ENCODE measurements at regions not wholly inside any gene's neighbourhood (a gene's known extent, or its start where the extent isn't known, plus 50 kb on each side); places are given as distances from the start of the nearest gene placed in this dataset.

GRCh38 chr22:48714231-48714630 lies 1113.4 kb downstream of the BRD1 start:
- TF ChIP-seq CTCF (IDR thresholded peaks at IDR 0.05; ENCODE audit: insufficient read depth, low read length) = no peak
- TF ChIP-seq POLR2AphosphoS5 (IDR thresholded peaks at IDR 0.05; ENCODE audit: low read depth) = no peak
- no peak for TF ChIP-seq SPI1 (IDR thresholded peaks at IDR 0.05; ENCODE audit: borderline replicate concordance, low read depth)
- TF ChIP-seq REST (IDR thresholded peaks at IDR 0.05; ENCODE audit: insufficient replicate concordance, low read depth) = no peak

Measured in HL-60 (cell line).